Spleen (tissue), 11 donors: ENCODE measurements at regions not wholly inside any gene's neighbourhood (a gene's known extent, or its start where the extent isn't known, plus 50 kb on each side); places are given as distances from the start of the nearest gene placed in this dataset.

Source experiments
- DNase-seq: peaks from one replicate; pipeline ENCODE4 v3.0.0-alpha.2; 2020
- H3K27ac ChIP-seq, 8 donors: fragments of 200-600 bp; sonication (generic) in 7 of 8; 1 replicate in 4 of 8; 2 replicates in 4 of 8; pipeline versions ENCODE4 v1.5.0 to v1.8.0; 2016 to 2021; ENCODE audit warnings: inconsistent platforms in 4 of 8, mild to moderate bottlenecking in 4 of 8, moderate library complexity in 1 of 8
- H3K27me3 ChIP-seq, 7 donors: fragments of 200-600 bp; sonication (generic) in 6 of 7; replicated peaks in 1 of 7; 1 replicate in 4 of 7; 2 replicates in 3 of 7; pipeline versions ENCODE4 v1.5.0 to v1.8.0; 2016 to 2021; ENCODE audit warnings: inconsistent platforms in 3 of 7, mild to moderate bottlenecking in 1 of 7
- H3K36me3 ChIP-seq, 6 donors: fragments of 200-600 bp; sonication (generic) in 5 of 6; 1 replicate in 4 of 6; 2 replicates in 2 of 6; pipeline versions ENCODE4 v1.5.0 to v1.8.0; 2016 to 2021; ENCODE audit warnings: inconsistent platforms in 2 of 6
- H3K4me1 ChIP-seq, 6 donors: fragments of 200-600 bp; sonication (generic) in 5 of 6; 1 replicate in 3 of 6; 2 replicates in 3 of 6; pipeline versions ENCODE4 v1.5.0 to v1.8.0; 2016 to 2021; ENCODE audit warnings: inconsistent platforms in 3 of 6
- H3K4me3 ChIP-seq, 8 donors: fragments of 200-600 bp; sonication (generic) in 7 of 8; 1 replicate in 4 of 8; 2 replicates in 4 of 8; pipeline versions ENCODE4 v1.5.0 to v1.8.0; 2016 to 2021; ENCODE audit warnings: inconsistent platforms in 4 of 8, mild to moderate bottlenecking in 4 of 8, moderate library complexity in 2 of 8
- H3K9me3 ChIP-seq, 8 donors: fragments of 200-600 bp; sonication (generic) in 7 of 8; 1 replicate in 4 of 8; 2 replicates in 4 of 8; pipeline versions ENCODE4 v1.5.0 to v1.8.0; 2016 to 2021; ENCODE audit warnings: inconsistent platforms in 4 of 8
- CTCF ChIP-seq, 11 experiments: fragments of 200-600 bp in 7 of 11; fragments of 450-650 bp in 4 of 11; sonication (generic) in 4 of 11; IDR thresholded peaks in 8 of 11; conservative IDR thresholded peaks in 3 of 11; 1 replicate in 7 of 11; 2 replicates in 4 of 11; pipeline versions ENCODE4 v1.4.0 to v1.8.0; 2016 to 2021; ENCODE audit warnings: antibody characterized with exemption in 11 of 11, inconsistent platforms in 4 of 11, mild to moderate bottlenecking in 1 of 11
- POLR2A ChIP-seq, 3 donors: fragments of 450-650 bp; IDR thresholded peaks; one replicate each; pipeline ENCODE4 v1.5.1; 2017; ENCODE audit warnings: antibody characterized with exemption in 3 of 3, mild to moderate bottlenecking in 1 of 3
- POLR2AphosphoS5 ChIP-seq, 3 donors: sonication (generic); formaldehyde crosslinking; IDR thresholded peaks; one replicate each; pipeline ENCODE4 v1.5.1; 2017; ENCODE audit warnings: antibody characterized with exemption in 3 of 3
- whole genome bisulfite sequencing, 5 donors: extraction: QIAGEN DNeasy Blood & Tissue Kit in 3 of 5; methylation state at CpG; one replicate each; pipeline versions ENCODE4 v1.1.5 to v1.1.7; 2013 to 2018; 5-methylcytosine and 5-hydroxymethylcytosine counted together
- intact Hi-C: fragments of 100-400 bp; cut with DNase I; formaldehyde crosslinking; loops from one replicate; pipeline ENCODE4 v1.15.0; 2023; ENCODE audit warnings: low total_unique reads
- donor health status: healthy with polysubstance abuse.
- donor health status: DM: no; HTN: no; CAD: no; lungs with moderate emphysema.
- donor health status: DM: no; HTN: no; CAD: no.
- donor health status: Bipolar disorder and iron deficiency.
- donor health status: healthy.
- donor health status: DM: no; HTN: no; CAD: no.
- donor health status: DM: yes; HTN: yes; CAD: no.

- H3K4me1 ChIP-seq = no peaks in the 10 kb centered on the region
- intact Hi-C loops = no loop called here
- TF ChIP-seq POLR2AphosphoS5 (IDR thresholded peaks at IDR 0.05) (no peak), POLR2A (IDR thresholded peaks at IDR 0.05) (no peak), CTCF (IDR thresholded peaks at IDR 0.05 in 8 of 11, conservative IDR thresholded peaks at IDR 0.05 in 3 of 11) (no peak)
- no peak overlapping the region for H3K27ac ChIP-seq
- H3K9me3 ChIP-seq = peaks cover 0 to 7% (median 0%) of the 10 kb centered on the region in 8 donors
- no peaks in the 10 kb centered on the region for H3K27me3 ChIP-seq
- no peak for DNase-seq
- H3K36me3 ChIP-seq = no peaks in the 10 kb centered on the region
- no peak overlapping the region for H3K4me3 ChIP-seq
Measured at GRCh38 chr4:59180969-59181368, 2019.2 kb upstream of the ADGRL3 start.

- Histone ChIP-seq H3K36me3 (no peaks in the 10 kb centered on the region), H3K4me3 (no peak overlapping the region), H3K27me3 (no peaks in the 10 kb centered on the region), H3K9me3 (peaks cover 0 to 8% (median 0%) of the 10 kb centered on the region in 8 donors), H3K27ac (no peak overlapping the region), H3K4me1 (no peaks in the 10 kb centered on the region)
- WGBS, 5 donors = 37 to 44% (median 39%) methylated on average over 2 of the region's 2 CpGs
- TF ChIP-seq CTCF (IDR thresholded peaks at IDR 0.05 in 8 of 11, conservative IDR thresholded peaks at IDR 0.05 in 3 of 11) (no peak), POLR2A (IDR thresholded peaks at IDR 0.05) (no peak), POLR2AphosphoS5 (IDR thresholded peaks at IDR 0.05) (no peak)
- DNase-seq = no peak
- intact Hi-C loops = no loop called here
Measured at GRCh38 chr4:59195839-59196238, 2004.3 kb upstream of the ADGRL3 start.

GRCh38 chr4:59200992-59201391 lies 1999.1 kb upstream of the ADGRL3 start:
- WGBS, 5 donors = 80 to 91% (median 86%) methylated on average over 2 of the region's 2 CpGs
- intact Hi-C loops = no loop called here
- no peaks in the 10 kb centered on the region for H3K4me1 ChIP-seq
- H3K4me3 ChIP-seq = no peak overlapping the region
- DNase-seq = no peak
- TF ChIP-seq POLR2A (IDR thresholded peaks at IDR 0.05) = no peak
- TF ChIP-seq POLR2AphosphoS5 (IDR thresholded peaks at IDR 0.05) = no peak
- TF ChIP-seq CTCF (IDR thresholded peaks at IDR 0.05 in 8 of 11, conservative IDR thresholded peaks at IDR 0.05 in 3 of 11) = no peak
- H3K9me3 ChIP-seq = peaks cover 0 to 17% (median under 1%) of the 10 kb centered on the region in 8 donors
- H3K27ac ChIP-seq = no peak overlapping the region
- H3K36me3 ChIP-seq = no peaks in the 10 kb centered on the region
- H3K27me3 ChIP-seq = no peaks in the 10 kb centered on the region

GRCh38 chr4:59217910-59218631 lies 1982.1 kb upstream of the ADGRL3 start:
- H3K36me3 ChIP-seq = no peaks in the 10 kb centered on the region
- peaks cover 0 to 6% (median 0%) of the 10 kb centered on the region in 8 donors for H3K9me3 ChIP-seq
- H3K27me3 ChIP-seq = no peaks in the 10 kb centered on the region
- TF ChIP-seq CTCF (IDR thresholded peaks at IDR 0.05 in 8 of 11, conservative IDR thresholded peaks at IDR 0.05 in 3 of 11) (no peak), POLR2A (IDR thresholded peaks at IDR 0.05) (no peak), POLR2AphosphoS5 (IDR thresholded peaks at IDR 0.05) (no peak)
- no peak overlapping the region for H3K27ac ChIP-seq
- H3K4me3 ChIP-seq = no peak overlapping the region
- intact Hi-C loops = no loop called here
- no peak for DNase-seq
- whole genome bisulfite sequencing, 5 donors = 68 to 77% (median 76%) methylated on average over 5 of the region's 5 CpGs
- no peaks in the 10 kb centered on the region for H3K4me1 ChIP-seq
